Islet of Langerhans (tissue), 1 donor: ENCODE measurements at regions not wholly inside any gene's neighbourhood (a gene's known extent, or its start where the extent isn't known, plus 50 kb on each side); places are given as distances from the start of the nearest gene placed in this dataset.
A peak's percentile ranks its signal among the peaks of the same experiment; 100 is the strongest.
"Not testable (repeated sequence)": the region's sequence is repeated elsewhere in the genome, so short reads cannot be mapped to it uniquely, and the experiment has no call there.

Experiments used
- FAIRE-seq: peaks from one replicate; lab custom pipeline; 2011; peaks lifted over from hg19 to GRCh38; lab: Jason Lieb, UNC

DNA sequence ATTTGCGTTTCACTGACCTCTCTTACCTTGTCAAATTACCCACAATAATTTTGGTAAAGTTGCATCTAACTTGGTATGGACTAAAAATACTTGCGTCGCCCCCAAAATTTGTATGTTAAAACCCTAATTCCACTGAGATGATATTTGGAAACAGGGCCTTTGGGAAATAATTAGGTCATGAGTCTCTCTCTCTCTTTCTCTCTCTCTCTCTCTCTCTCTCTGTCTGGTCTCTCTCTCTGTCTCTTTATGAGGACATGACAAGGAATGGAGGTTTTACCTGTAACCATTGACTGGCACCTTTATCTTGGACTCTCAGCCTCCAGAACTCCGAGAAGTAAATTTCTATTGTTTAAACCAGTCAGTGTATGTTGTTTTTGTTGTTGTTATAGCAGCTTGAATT, 111.5 kb upstream of the BDP1 start:
- not testable (repeated sequence) for FAIRE-seq

DNA sequence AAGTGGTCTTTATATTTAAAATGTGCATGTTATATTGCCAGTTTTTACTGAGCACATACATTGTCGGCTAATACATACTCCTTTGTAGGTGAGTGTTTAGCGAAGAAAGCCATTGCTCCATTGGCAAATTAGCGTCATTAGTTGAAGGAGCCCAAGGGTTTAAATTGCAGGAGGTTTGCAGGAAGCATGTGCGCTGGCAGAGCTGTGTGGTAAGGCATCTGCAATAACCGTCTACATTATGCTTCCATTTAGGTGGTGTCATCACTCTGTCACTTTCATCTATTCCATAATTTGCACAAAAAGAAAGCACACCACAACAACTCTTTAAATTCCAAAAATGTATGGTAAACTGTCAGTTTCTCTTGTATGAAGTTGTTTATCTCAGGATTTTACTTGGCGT, 82.8 kb upstream of the BDP1 start:
- not testable (repeated sequence) for FAIRE-seq

DNA sequence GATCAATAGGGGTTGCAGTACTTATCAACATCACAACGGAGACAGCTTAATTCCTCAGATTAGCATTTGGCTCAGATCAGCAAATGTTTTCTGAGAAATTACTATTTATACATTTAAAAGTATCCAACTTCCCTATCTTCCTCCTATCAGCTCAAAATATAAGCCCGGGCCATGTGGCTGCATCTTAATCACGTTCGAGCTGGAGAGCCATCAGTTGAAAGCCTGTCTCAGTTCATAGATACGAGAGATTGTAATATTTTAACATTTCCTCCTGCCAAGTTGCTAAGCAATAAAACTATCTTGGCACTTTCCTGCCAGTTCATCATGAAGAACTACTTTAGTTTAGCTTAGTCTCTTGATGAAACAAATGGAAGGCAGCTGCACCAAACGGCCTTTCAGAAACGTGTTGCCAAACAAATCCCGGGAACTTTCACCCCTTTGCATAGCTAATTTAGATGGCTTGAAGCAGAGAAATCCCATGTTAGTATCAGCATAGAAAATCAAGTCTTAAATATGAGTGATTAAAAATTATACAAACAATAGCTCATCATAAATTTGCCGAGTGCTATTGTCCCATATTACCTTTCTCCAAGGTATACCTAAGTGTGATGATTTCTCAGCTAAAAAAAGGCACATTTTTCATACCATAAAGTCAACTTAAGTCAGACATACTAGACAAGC, 82.3 kb upstream of the BDP1 start:
- peak; percentile 90 for FAIRE-seq

DNA sequence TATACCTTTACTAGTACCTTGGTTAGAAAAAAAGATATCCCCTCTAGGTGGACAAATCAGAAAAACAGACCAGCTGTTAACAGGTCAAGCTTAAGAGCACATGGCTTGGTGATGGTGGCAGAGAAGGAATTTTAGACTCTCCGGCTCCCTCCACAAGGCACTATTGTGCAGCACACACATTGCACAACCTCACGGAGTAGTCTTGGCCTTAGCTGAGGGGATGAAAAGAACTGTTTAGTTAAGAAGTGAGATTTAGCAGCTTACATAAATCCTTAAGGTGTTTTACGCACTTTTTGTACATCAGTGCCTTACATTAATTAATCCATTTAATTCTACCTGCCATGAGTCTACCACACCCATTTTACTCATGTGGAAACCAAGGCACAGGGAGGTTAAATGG, 71.2 kb upstream of the BDP1 start:
- FAIRE-seq = not testable (repeated sequence)

DNA sequence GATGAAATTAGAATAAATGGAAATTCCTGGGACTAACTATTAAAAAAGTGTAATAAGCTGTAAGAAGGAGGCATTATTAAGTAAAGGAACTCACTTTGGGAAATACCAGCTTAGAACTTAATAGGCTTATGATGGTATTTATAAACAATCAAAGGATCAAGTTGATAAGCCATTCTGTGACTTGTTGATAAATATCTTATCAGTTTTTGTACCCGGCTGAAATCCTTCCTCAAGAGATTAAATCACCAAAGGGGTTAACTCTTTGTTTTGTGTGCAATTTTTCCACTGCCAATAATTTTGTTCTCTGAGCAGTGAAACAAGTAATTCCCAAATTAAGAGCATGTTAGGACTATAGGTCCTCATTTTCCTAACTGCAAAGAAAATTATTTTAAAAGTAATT, 70.7 kb upstream of the BDP1 start:
- FAIRE-seq = no peak

DNA sequence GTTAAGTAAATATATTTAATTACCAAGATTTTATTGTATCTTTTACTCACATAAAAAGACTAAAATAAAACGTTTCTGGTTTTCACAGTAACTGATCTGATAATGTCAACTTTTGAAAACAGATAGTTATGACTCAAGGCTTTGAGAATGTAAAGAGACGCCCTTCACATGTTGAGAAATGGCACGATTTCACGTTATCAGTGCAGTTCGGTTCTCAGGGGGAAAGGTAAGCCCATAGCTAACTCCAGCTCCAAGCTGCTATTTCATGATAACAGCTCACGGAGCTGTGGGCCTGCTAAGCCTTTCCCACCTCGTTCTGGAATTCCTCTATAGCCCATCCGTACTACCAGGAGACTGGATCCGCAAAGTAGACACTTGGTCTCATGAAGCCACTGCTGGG, 70.2 kb upstream of the BDP1 start:
- not testable (repeated sequence) for FAIRE-seq

DNA sequence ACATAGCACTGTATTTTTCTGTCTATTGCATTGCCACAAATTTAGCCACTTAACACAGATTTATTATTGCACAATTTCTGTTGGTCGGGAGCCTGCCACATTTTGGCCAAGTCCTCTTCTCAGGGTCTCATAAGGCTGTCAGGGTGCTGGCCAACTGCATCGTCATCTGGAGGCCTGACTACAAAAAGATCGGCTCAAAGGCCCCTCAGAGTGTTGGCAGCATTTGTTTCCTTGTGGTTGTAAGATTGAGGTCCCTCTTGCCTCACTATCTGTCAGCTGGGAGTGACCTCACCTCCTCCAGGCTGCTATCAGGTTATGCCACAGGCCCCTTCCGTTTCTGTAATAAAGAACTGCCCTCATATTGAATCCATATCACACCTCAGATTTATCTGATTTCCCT, 67.3 kb upstream of the BDP1 start:
- not testable (repeated sequence) for FAIRE-seq

DNA sequence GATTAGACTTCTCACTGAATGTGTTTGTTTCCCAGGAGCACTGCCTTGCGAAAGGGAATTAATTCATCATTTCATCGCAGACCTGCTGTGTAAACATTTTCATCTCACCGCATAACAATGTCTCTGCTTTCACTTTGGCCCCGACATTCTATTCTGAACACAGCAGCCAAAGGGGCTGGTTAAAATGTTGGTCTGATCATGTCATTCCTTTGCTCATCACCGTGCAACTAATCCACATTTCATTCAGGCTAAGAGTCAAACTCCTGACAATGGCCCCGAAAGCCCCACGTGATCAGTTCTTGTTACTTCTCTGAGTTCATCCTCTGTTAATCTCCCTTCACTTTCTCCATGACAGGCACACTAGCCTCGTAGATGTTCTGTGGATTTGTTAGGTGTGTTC, 57.1 kb upstream of the BDP1 start:
- not testable (repeated sequence) for FAIRE-seq

DNA sequence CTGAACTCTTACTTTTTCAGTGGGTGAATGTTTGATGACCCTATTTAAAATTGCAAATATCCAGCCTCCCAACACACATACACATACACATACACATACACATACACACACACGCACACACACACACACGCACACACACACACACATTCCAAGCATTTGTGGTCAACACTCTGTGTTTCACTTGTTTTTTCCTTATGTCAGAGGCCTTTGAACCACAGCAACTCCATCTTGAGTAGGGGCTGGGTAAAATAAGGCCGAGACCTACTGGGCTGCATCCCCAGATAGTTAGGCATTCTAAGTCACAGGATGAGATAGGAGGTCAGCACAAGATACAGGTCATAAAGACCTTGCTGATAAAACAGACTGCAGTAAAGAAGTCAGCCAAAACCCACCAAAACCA, 56.6 kb upstream of the BDP1 start:
- FAIRE-seq = not testable (repeated sequence)

DNA sequence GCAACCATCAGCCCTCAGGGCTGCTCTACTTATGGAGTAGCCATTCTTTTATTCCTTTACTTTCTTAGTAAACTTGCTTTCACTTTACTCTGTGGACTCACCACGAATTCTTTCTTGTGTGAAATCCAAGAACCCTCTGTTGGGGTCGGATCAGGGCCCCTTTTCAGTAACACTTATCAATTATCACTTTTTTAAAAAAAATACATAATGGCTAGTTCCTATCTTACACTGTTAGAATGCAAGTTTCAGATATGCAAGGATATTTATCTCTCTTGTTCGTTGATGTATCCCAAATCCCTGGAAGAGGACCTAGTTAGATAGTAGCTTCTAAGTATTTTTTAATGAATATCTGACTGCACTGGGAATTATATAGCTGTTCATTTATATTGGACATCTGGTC, 56.0 kb upstream of the BDP1 start:
- not testable (repeated sequence) for FAIRE-seq

DNA sequence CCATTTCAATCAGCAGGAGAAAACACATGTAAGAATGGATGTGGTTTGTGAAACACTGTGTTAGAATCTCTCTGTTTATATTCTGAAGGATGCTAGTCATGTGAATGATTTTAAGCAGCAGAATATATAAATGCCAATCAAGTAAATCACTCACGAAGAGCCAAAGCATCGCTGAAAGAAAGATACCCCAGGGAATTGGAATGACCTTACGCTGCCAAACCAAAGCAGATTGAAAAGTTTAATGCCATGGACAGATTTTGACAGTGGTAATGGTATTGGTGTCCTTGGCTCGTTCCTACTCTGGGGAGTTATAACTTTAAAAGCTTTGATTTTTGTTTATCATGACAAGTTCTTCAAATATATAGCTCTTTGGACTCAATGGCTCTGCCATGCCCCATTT, 54.8 kb upstream of the BDP1 start:
- not testable (repeated sequence) for FAIRE-seq

DNA sequence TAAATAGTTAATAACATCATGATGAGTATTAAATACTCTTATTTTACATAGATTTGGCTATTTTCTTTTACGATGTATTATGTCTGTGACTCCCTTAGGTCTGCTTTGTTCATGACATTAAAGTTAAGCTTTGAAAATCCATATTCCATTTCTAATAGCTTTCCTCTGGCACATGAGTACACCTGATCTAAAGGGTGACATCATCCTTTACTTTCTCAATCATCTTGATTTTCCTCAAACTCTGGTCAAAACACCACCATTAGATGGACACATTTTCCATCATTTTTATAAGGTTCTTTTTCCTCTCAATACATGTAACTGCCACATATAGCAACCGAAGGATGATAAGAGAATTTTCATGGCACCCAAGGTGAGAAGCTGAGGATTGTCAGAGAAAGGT, 54.3 kb upstream of the BDP1 start:
- FAIRE-seq = not testable (repeated sequence)

DNA sequence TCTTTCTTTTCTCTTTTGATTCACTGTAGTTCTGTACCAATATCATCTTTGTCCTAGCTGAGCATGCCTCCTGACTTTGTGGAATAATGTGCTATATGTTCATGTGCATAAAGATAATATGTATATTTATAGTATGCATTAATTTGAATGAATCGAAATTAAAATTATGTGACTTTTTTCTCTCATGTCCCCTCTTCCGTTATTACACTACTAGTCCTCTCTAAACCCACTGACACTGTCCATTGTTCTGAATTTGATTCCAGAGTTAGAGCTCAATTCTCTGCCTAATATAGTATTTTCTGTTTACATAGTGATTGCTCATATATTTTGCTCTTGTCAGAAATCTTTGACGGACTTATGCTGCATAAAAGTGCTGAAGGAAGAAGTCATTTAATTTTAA, 53.9 kb upstream of the BDP1 start:
- not testable (repeated sequence) for FAIRE-seq

DNA sequence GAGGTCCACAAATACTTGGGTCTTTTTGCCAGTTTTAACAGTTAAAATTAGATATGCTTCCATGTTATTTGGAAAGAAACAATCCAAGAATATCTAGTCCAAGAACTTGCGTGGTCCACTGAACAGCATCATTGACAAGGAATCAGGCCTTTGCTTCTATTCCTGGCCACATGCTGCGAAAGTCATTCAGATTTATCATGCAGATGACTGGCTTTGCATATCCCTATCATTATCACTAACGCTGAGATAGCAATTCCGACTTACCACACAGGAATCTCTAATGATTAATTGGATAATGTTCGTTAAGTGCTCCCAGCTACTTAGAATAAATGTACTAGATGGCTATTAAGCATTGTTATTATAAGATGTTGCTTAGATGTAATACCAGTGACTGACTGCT, 51.0 kb upstream of the BDP1 start:
- FAIRE-seq = peak; percentile 92

DNA sequence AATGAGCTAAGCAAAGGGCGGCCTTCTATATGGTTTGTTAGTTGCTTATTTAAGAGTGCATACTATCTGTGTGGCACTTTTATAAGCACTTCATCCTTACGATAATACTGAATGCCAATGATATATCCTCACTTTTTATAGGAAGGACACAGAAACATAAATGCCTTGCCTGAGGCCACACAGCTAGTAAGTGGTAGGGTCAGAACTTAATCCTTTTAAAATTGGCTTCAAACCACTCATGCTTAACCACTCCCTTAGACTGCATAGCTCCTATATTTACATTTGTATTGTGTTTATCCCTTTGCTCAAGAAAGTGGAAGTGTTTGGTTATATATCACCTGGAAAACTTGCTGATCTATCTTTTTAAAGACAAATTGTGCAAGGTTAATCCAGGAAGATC, 50.5 kb upstream of the BDP1 start:
- not testable (repeated sequence) for FAIRE-seq
